Activated gamma-delta T cell treated with anti-CD3 and anti-CD28 coated beads, Interleukin-2, amount 50 U/mL, for 16 hours (primary cell): ENCODE measurements at regions not wholly inside any gene's neighbourhood (a gene's known extent, or its start where the extent isn't known, plus 50 kb on each side); places are given as distances from the start of the nearest gene placed in this dataset.

Experiments used
- DNase-seq: peaks from one replicate; pipeline ENCODE4 v3.0.0-alpha.2; 2020; ENCODE audit warnings: low read depth

DNA sequence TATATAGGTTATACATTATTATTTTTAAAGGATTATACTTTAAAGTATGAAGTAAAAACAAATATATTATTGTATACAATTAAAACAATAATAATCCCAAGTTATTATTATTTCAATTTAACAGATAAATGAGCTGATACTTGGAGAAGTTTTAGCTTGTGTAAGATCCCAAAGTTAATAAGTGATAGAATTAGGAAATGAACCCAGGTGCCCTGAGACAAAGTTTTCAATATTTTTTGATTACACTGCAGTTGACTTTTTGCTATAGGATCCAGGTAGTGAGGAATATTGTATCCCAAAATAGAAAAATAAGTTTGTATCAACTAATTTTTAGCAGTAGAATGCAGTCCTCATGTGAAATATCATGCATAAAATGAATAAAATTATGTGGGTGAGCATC, 543.2 kb upstream of the ZNF608 start:
- DNase-seq, result no peak

GRCh38 chr5:125290935-125291334, 544.5 kb upstream of the ZNF608 start:
- DNase-seq, result no peak

DNA sequence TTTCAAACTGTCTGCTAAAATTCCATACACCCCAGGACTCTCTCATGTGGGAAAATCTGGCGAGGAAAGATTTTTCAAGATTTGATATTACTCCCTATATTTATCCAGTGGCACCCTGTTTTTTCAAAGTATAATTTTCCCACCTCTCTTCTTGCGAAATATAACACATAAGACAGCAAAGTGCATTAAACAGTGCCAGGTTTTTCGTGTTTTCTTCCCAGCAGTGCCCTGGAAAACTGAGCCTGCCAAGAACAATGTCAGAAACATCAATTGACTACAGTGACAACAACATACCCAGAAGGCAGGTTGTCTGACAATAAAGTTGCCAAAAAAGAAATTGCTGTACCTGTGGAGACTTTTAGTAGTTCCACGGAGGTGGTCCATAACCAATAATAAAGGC, 545.0 kb upstream of the ZNF608 start:
- no peak for DNase-seq

GRCh38 chr5:125293223-125293622, 546.8 kb upstream of the ZNF608 start:
- no peak for DNase-seq

DNA sequence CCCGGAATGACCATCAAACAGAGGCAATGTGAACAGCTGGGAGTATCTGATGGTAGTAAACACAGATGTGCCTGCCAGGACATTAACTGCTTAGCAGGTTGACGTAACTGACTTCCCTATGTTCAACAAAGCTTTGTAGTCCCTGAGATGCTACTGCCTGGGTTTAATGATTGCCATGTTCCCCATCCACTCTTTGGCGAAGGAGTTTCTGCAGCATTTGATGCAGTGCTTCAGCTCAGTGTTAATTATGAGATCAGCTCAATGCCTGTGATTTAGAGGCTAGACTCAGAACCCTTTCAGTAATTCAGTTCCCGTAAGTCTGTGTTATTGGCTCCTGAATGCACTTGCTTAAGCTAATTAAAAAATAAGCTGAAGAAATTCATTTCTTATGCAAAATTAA, 547.3 kb upstream of the ZNF608 start:
- no peak for DNase-seq

DNA sequence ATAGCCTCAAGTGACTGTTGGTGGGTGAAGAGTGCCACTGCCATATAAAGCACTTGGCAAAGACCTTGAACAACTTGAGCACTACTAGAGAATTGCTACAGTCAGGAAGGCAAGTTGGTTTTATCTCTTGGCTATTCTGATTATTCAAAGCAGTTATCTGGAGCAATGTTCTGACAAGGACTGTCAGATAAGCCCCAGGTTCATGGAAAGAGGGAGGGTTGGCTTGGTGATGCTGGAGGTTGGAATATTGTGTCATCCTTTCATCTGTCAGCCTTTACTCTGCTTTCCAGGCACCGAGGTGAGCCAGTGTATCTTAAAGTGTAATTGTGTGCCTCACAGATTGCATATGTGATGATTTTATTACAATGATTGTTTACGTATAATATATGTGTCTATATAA, 548.4 kb upstream of the ZNF608 start:
- no peak for DNase-seq

DNA sequence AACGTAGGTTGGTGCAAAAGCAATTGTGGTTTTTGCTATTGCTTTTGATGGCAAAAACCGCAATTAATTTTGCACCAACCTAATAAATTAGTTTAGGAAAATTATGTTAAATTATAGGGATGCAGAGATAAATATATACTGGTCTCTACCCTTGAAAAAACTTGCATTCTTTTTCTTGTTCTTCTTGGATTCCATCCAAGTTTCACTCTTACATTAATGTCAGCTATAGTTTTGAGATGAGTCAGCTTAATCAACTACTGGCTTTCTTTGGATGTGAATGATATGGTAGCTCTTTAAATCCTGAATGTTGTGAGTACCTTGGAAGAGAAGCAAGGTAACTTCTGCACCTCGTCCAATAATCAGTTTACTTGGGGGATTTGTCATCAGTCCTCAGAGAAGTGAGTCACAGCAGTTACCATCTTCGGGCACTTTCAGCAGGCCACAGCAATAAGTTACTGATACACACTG, 549.0 kb upstream of the ZNF608 start:
- no peak for DNase-seq

DNA sequence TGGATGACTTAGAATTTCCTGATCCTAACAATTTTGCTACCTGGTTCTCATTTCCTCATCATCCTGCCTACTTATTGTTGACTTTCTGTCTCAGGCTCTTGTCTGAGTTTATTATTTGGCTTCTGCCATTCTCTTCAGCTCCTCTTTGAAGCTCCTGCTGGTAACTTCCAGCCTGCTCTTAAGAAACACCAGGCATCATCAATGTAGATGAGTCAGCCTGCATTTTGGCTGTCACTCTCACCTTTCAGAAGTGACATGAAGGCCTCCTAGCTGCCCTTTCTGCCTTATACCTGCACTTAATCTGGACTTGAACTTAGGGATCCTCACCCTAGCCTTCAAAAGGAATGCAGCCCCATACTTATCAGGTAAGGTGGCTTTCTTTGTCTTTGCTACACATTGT, 551.8 kb upstream of the ZNF608 start:
- no peak for DNase-seq

GRCh38 chr5:125298746-125299379, 552.4 kb upstream of the ZNF608 start:
- no peak for DNase-seq

GRCh38 chr5:125301711-125302110, 555.3 kb upstream of the ZNF608 start:
- DNase-seq, result no peak

DNA sequence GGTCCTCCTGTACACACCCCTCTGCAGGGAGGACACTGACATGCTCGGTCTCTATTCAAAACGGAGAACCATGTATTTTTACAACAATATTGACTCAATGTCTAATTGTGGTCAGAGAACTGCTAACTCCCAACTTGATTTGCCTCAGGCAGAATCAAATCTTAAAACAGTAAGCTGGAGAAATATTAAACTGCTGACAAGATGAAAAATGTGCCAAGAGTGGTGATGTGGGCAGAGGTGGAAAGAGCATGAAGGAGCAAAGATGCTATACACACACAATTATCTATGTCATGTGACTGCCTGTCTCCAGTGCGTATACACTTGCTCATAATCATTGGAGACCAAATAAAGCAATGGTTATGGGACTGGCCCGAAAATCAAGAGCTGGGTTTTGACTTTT, 556.1 kb upstream of the ZNF608 start:
- DNase-seq, result no peak

DNA sequence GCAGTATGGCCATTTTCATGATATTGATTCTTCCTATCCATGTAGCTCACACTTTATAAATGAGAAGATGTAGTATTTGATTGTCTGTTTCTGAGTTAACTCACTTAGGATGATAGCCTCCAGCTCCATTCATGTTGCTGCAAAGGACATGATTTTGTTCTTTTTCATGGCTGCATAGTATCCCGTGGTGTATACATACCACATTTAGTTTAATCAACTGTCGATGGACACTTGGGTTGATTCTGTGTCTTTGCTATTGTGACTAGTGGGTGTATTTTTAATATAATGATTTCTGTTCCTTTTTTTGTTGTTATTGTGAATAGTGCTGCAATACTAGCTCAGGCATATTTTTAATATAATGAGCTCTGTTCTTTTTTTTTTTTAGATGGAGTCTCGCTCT, 560.3 kb upstream of the ZNF608 start:
- DNase-seq, result no peak

DNA sequence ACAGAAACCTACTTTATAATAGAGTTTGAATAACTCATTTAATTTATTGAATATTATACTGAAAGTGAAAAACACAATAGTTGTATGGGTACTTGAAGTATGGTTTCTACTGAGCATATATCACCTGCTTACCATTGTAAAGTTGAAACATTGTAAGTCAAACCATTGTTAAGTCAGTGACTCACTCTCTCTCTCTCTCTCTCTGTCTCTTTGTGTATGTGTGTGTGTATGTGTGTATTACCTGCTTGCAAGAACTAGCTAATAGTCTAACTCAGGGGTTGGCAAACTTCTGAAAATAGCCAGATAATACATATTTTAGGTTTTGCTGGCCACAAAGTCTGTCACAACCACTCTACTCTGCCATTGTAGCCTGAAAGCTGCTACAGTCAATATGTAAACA, 564.3 kb upstream of the ZNF608 start:
- DNase-seq, result no peak

GRCh38 chr5:125311743-125312142, 565.3 kb upstream of the ZNF608 start:
- DNase-seq, result no peak

- DNase-seq, result no peak
Measured at GRCh38 chr5:125313555-125313954, 567.1 kb upstream of the ZNF608 start.

DNA sequence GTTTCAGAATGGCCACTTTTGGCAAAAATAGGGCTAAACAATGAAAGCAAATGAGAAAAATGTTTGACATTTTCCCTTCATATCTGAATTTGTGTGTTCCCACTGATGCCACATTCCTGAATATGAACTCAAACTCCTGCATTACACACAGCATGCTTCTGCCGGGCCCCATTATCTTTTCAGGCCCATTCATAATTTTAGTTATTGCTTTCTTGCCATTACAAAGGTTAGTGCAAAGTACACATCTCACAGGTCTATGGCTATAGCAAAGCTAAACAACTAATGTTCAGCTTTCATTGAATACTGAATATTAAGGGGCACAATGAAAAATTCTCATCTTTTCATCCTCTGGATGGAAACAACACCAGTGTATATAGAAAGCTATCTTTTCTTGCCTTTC, 568.9 kb upstream of the ZNF608 start:
- DNase-seq, result no peak

GRCh38 chr5:125316391-125316790, 570.0 kb upstream of the ZNF608 start:
- no peak for DNase-seq

- DNase-seq, result no peak
Measured at GRCh38 chr5:125316915-125317535, 570.6 kb upstream of the ZNF608 start.

GRCh38 chr5:125317536-125317995, 571.1 kb upstream of the ZNF608 start:
- no peak for DNase-seq

DNA sequence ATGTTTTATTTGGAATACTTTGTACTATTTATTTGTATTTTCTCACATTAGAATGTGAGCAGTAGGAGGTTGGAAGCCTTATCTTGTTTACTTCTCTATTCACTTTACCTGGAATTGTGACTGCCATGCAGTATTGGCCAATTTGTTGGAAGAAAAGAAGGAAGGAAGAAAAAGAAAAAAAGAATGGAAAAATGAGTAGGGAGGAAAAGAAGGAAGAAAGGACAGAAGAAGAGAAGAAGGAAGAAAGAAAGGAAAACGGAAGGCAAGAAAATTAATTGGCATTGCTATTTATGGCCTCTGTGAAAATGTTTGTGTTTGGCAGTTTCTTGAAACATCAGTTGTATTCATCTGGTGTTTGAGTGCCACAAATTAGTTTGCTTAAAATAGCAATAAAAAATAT, 575.2 kb upstream of the ZNF608 start:
- DNase-seq, result no peak

DNA sequence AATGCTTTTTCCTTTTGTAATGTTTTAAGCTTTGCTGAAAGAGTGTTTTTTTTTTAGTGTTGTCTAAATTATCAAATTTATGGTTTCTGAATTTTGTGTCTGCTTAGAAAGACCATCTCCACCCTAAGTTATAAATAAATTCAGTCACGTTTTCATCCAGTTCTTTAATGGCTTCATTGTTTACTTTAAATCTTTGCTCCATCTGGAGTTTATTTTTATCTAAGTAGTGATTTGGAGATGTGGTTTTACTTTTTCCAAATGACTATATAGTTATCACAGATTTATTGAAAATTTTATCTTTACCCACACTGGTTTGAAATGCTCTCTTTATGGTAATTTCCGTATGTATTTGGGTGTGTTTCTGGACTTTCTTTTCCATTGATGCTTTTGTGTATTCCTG, 577.2 kb upstream of the ZNF608 start:
- no peak for DNase-seq

DNA sequence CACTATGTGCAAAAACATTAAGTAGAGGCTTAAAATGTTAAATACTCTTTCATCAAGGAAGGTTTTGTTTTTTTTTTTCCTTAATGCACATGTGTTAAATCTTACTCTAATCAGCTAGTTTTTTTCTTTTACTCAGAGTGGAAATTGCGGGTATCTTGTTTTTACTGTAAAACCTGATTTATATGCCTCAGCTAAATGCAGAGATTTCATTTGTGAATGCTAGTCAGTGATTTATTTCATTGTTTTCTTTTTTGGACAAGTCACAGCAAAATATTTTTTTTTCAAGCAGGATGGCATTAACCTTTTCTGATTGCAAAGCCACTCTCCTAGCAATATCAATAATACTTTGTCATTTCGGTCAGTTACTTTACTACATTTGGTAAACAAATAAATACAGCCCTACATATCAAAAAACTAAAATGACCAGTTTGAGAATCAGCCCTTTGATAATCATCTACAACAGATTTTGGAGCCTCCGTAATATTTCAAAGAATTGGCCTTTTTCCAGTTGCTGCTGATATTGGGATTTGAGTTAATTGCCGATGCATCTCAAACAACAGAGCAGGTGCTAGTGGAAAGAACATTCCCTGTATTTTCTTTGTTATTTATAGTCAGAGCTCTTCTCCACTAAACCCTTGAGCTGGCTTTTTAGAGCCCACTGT, 579.2 kb upstream of the ZNF608 start:
- no peak for DNase-seq

GRCh38 chr5:125326150-125326510, 579.7 kb upstream of the ZNF608 start:
- no peak for DNase-seq

GRCh38 chr5:125327676-125328075, 581.2 kb upstream of the ZNF608 start:
- DNase-seq, result no peak
